ENCODE measurements at regions not wholly inside any gene's neighbourhood (a gene's known extent, or its start where the extent isn't known, plus 50 kb on each side); places are given as distances from the start of the nearest gene placed in this dataset.

- Histone ChIP-seq H3K9me3 (replicated peaks in 1 of 2; ENCODE audit: control insufficient read depth in 2 of 2, insufficient read depth in 1 of 2, low read depth in 1 of 2, low read length in 2 of 2) (peaks cover 0 to 8% of the 10 kb centered on the region in 2 donors), H2BK120ac (ENCODE audit: low read depth, low read length) (no peak overlapping the region), H3K9ac (ENCODE audit: low read depth, low read length, poor library complexity) (no peak overlapping the region), H3K4ac (ENCODE audit: low read length) (no peak overlapping the region), H3K4me3 (ENCODE audit: low read length in 2 of 2) (no peak overlapping the region), H3K4me2 (ENCODE audit: insufficient read depth, low read length, poor library complexity, severe bottlenecking) (no peak overlapping the region), H3K79me1 (ENCODE audit: low read depth, low read length) (no peaks in the 10 kb centered on the region), H4K91ac (ENCODE audit: low read depth, low read length, poor library complexity) (no peak overlapping the region), H3K36me3 (replicated peaks in 1 of 2; ENCODE audit: control insufficient read depth in 2 of 2, insufficient read depth in 2 of 2, low read length in 2 of 2) (no peaks in the 10 kb centered on the region), H4K8ac (ENCODE audit: low read depth, low read length) (no peak overlapping the region), H2BK15ac (ENCODE audit: low read length) (no peak overlapping the region), H3K14ac (ENCODE audit: low read length) (no peak overlapping the region), H2AK5ac (ENCODE audit: low read depth, low read length) (no peak overlapping the region), H2AFZ (ENCODE audit: low read length) (peak overlapping the region; percentile 42), H3K23ac (ENCODE audit: low read depth, low read length, poor library complexity) (no peak overlapping the region), H3K27ac (replicated peaks; ENCODE audit: low read length) (no peak overlapping the region), H2BK12ac (ENCODE audit: low read length) (no peak overlapping the region), H3K18ac (ENCODE audit: low read length) (no peak overlapping the region), H3K27me3 (ENCODE audit: control insufficient read depth in 3 of 3, insufficient read depth in 3 of 3, low read depth in 1 of 3, low read length in 3 of 3) (no peaks in the 10 kb centered on the region), H2BK5ac (ENCODE audit: low read length) (no peak overlapping the region), H3K4me1 (ENCODE audit: control insufficient read depth in 2 of 2, insufficient read depth in 1 of 2, low read depth in 1 of 2, low read length in 2 of 2) (peaks cover 0 to 4% of the 10 kb centered on the region in 2 donors)
- DNase-seq (ENCODE audit: low spot score): no peak
- WGBS, 2 donors (ENCODE audit: extremely low coverage in 2 of 2, insufficient read length in 2 of 2, insufficient replicate concordance in 1 of 2): no CpG with 5 or more reads among the region's 5 CpGs
These were observed 1094.7 kb upstream of the TENM3 start for GRCh38 chr4:181148470-181148869.

- Histone ChIP-seq H3K14ac (ENCODE audit: low read length) (no peak overlapping the region), H3K27ac (replicated peaks; ENCODE audit: low read length) (no peak overlapping the region), H3K4me2 (ENCODE audit: insufficient read depth, low read length, poor library complexity, severe bottlenecking) (no peak overlapping the region), H3K18ac (ENCODE audit: low read length) (no peak overlapping the region), H3K23ac (ENCODE audit: low read depth, low read length, poor library complexity) (no peak overlapping the region), H2BK120ac (ENCODE audit: low read depth, low read length) (no peak overlapping the region), H3K4me3 (ENCODE audit: low read length in 2 of 2) (no peak overlapping the region), H2AFZ (ENCODE audit: low read length) (no peak overlapping the region), H2BK5ac (ENCODE audit: low read length) (no peak overlapping the region), H3K27me3 (ENCODE audit: control insufficient read depth in 3 of 3, insufficient read depth in 3 of 3, low read depth in 1 of 3, low read length in 3 of 3) (no peaks in the 10 kb centered on the region), H3K79me1 (ENCODE audit: low read depth, low read length) (no peaks in the 10 kb centered on the region), H3K36me3 (replicated peaks in 1 of 2; ENCODE audit: control insufficient read depth in 2 of 2, insufficient read depth in 2 of 2, low read length in 2 of 2) (no peaks in the 10 kb centered on the region), H3K4me1 (ENCODE audit: control insufficient read depth in 2 of 2, insufficient read depth in 1 of 2, low read depth in 1 of 2, low read length in 2 of 2) (peaks cover 0 to 4% of the 10 kb centered on the region in 2 donors), H3K9me3 (replicated peaks in 1 of 2; ENCODE audit: control insufficient read depth in 2 of 2, insufficient read depth in 1 of 2, low read depth in 1 of 2, low read length in 2 of 2) (peaks cover 0 to 8% of the 10 kb centered on the region in 2 donors), H2AK5ac (ENCODE audit: low read depth, low read length) (no peak overlapping the region), H3K4ac (ENCODE audit: low read length) (no peak overlapping the region), H4K91ac (ENCODE audit: low read depth, low read length, poor library complexity) (no peak overlapping the region), H2BK12ac (ENCODE audit: low read length) (no peak overlapping the region), H4K8ac (ENCODE audit: low read depth, low read length) (no peak overlapping the region), H3K9ac (ENCODE audit: low read depth, low read length, poor library complexity) (no peak overlapping the region), H2BK15ac (ENCODE audit: low read length) (no peak overlapping the region)
- no CpG with 5 or more reads among the region's 4 CpGs for WGBS, 2 donors (ENCODE audit: extremely low coverage in 2 of 2, insufficient read length in 2 of 2, insufficient replicate concordance in 1 of 2)
- no peak for DNase-seq (ENCODE audit: low spot score)
These were observed 1093.0 kb upstream of the TENM3 start for GRCh38 chr4:181150191-181150590.

GRCh38 chr4:181151856-181152255, 1091.3 kb upstream of the TENM3 start:
- H4K91ac ChIP-seq (ENCODE audit: low read depth, low read length, poor library complexity): no peak overlapping the region
- no peak overlapping the region for H3K18ac ChIP-seq (ENCODE audit: low read length)

GRCh38 chr4:181157647-181158046, 1085.6 kb upstream of the TENM3 start:
- no peak overlapping the region for H2BK120ac ChIP-seq (ENCODE audit: low read depth, low read length)
- no peak overlapping the region for H3K27ac ChIP-seq (replicated peaks; ENCODE audit: low read length)
- H4K8ac ChIP-seq (ENCODE audit: low read depth, low read length): no peak overlapping the region
- no peak overlapping the region for H3K4me2 ChIP-seq (ENCODE audit: insufficient read depth, low read length, poor library complexity, severe bottlenecking)
- WGBS, 2 donors (ENCODE audit: extremely low coverage in 2 of 2, insufficient read length in 2 of 2, insufficient replicate concordance in 1 of 2): no CpG with 5 or more reads among the region's 4 CpGs
- peaks cover 0 to 3% of the 10 kb centered on the region in 2 donors for H3K4me1 ChIP-seq (ENCODE audit: control insufficient read depth in 2 of 2, insufficient read depth in 1 of 2, low read depth in 1 of 2, low read length in 2 of 2)
- no peak overlapping the region for H2BK5ac ChIP-seq (ENCODE audit: low read length)
- no peak overlapping the region for H2BK12ac ChIP-seq (ENCODE audit: low read length)
- no peaks in the 10 kb centered on the region for H3K9me3 ChIP-seq (replicated peaks in 1 of 2; ENCODE audit: control insufficient read depth in 2 of 2, insufficient read depth in 1 of 2, low read depth in 1 of 2, low read length in 2 of 2)
- no peaks in the 10 kb centered on the region for H3K79me1 ChIP-seq (ENCODE audit: low read depth, low read length)
- no peak overlapping the region for H3K4me3 ChIP-seq (ENCODE audit: low read length in 2 of 2)
- no peak overlapping the region for H3K14ac ChIP-seq (ENCODE audit: low read length)
- no peak overlapping the region for H3K9ac ChIP-seq (ENCODE audit: low read depth, low read length, poor library complexity)
- no peak overlapping the region for H4K91ac ChIP-seq (ENCODE audit: low read depth, low read length, poor library complexity)
- no peak overlapping the region for H3K4ac ChIP-seq (ENCODE audit: low read length)
- H3K36me3 ChIP-seq (replicated peaks in 1 of 2; ENCODE audit: control insufficient read depth in 2 of 2, insufficient read depth in 2 of 2, low read length in 2 of 2): no peaks in the 10 kb centered on the region
- H3K23ac ChIP-seq (ENCODE audit: low read depth, low read length, poor library complexity): no peak overlapping the region
- no peak for DNase-seq (ENCODE audit: low spot score)
- H3K27me3 ChIP-seq (ENCODE audit: control insufficient read depth in 3 of 3, insufficient read depth in 3 of 3, low read depth in 1 of 3, low read length in 3 of 3): no peaks in the 10 kb centered on the region
- no peak overlapping the region for H2BK15ac ChIP-seq (ENCODE audit: low read length)
- no peak overlapping the region for H2AFZ ChIP-seq (ENCODE audit: low read length)
- H2AK5ac ChIP-seq (ENCODE audit: low read depth, low read length): no peak overlapping the region
- no peak overlapping the region for H3K18ac ChIP-seq (ENCODE audit: low read length)

More at GRCh38 chr4:181151856-181152255, 1091.3 kb upstream of the TENM3 start:
- H3K4me2 ChIP-seq (ENCODE audit: insufficient read depth, low read length, poor library complexity, severe bottlenecking): no peak overlapping the region
- no peak overlapping the region for H3K27ac ChIP-seq (replicated peaks; ENCODE audit: low read length)
- H3K79me1 ChIP-seq (ENCODE audit: low read depth, low read length): no peaks in the 10 kb centered on the region
- no peak overlapping the region for H3K9ac ChIP-seq (ENCODE audit: low read depth, low read length, poor library complexity)
- H2BK15ac ChIP-seq (ENCODE audit: low read length): no peak overlapping the region
- H3K4me3 ChIP-seq (ENCODE audit: low read length in 2 of 2): no peak overlapping the region
- no peak overlapping the region for H4K8ac ChIP-seq (ENCODE audit: low read depth, low read length)
- no peak overlapping the region for H2BK120ac ChIP-seq (ENCODE audit: low read depth, low read length)
- H2AFZ ChIP-seq (ENCODE audit: low read length): peak overlapping the region; percentile 26
- no peak overlapping the region for H2BK12ac ChIP-seq (ENCODE audit: low read length)
- no CpG with 5 or more reads among the region's 7 CpGs for WGBS, 2 donors (ENCODE audit: extremely low coverage in 2 of 2, insufficient read length in 2 of 2, insufficient replicate concordance in 1 of 2)
- no peak overlapping the region for H3K14ac ChIP-seq (ENCODE audit: low read length)
- no peak overlapping the region for H2BK5ac ChIP-seq (ENCODE audit: low read length)
- peaks cover 0 to 4% of the 10 kb centered on the region in 2 donors for H3K4me1 ChIP-seq (ENCODE audit: control insufficient read depth in 2 of 2, insufficient read depth in 1 of 2, low read depth in 1 of 2, low read length in 2 of 2)
- peaks cover 0 to 4% of the 10 kb centered on the region in 2 donors for H3K9me3 ChIP-seq (replicated peaks in 1 of 2; ENCODE audit: control insufficient read depth in 2 of 2, insufficient read depth in 1 of 2, low read depth in 1 of 2, low read length in 2 of 2)
- H3K27me3 ChIP-seq (ENCODE audit: control insufficient read depth in 3 of 3, insufficient read depth in 3 of 3, low read depth in 1 of 3, low read length in 3 of 3): no peaks in the 10 kb centered on the region
- H3K23ac ChIP-seq (ENCODE audit: low read depth, low read length, poor library complexity): no peak overlapping the region
- no peak for DNase-seq (ENCODE audit: low spot score)
- no peaks in the 10 kb centered on the region for H3K36me3 ChIP-seq (replicated peaks in 1 of 2; ENCODE audit: control insufficient read depth in 2 of 2, insufficient read depth in 2 of 2, low read length in 2 of 2)
- no peak overlapping the region for H3K4ac ChIP-seq (ENCODE audit: low read length)
- no peak overlapping the region for H2AK5ac ChIP-seq (ENCODE audit: low read depth, low read length)

All from neuronal stem cell (in vitro differentiated cells).